HepG2 (cell line): ENCODE measurements at regions not wholly inside any gene's neighbourhood (a gene's known extent, or its start where the extent isn't known, plus 50 kb on each side); places are given as distances from the start of the nearest gene placed in this dataset.

Experiments used
- ISL2 ChIP-seq: sonication (generic); formaldehyde crosslinking; IDR thresholded peaks from 2 replicates; pipeline ENCODE4 v1.5.0; 2020; ENCODE audit warnings: missing genetic modification reagents
- ISX ChIP-seq: sonication (generic); formaldehyde crosslinking; conservative IDR thresholded peaks from 2 replicates; pipeline ENCODE4 v1.5.0; 2020; ENCODE audit warnings: missing genetic modification reagents
- KLF12 ChIP-seq: sonication (generic); formaldehyde crosslinking; IDR thresholded peaks from 2 replicates; pipeline ENCODE4 v1.4.0; 2020; ENCODE audit warnings: missing genetic modification reagents, borderline replicate concordance
- MAF1 ChIP-seq: sonication (generic); formaldehyde crosslinking; IDR thresholded peaks from 2 replicates; pipeline ENCODE4 v1.5.0; 2020; ENCODE audit warnings: missing genetic modification reagents, borderline replicate concordance
- MAZ ChIP-seq, 2 experiments: sonication (generic) in 1 of 2; formaldehyde crosslinking in 1 of 2; IDR thresholded peaks; 2 replicates each; pipeline versions ENCODE4 v1.5.0 to v1.6.1; 2012 to 2020; ENCODE audit warnings: low read depth in 2 of 2, mild to moderate bottlenecking in 2 of 2, borderline replicate concordance in 1 of 2, improper control_type of control experiment in 1 of 2, low read length in 1 of 2, missing genetic modification reagents in 1 of 2, moderate library complexity in 1 of 2
- ZSCAN9 ChIP-seq: IDR thresholded peaks from 2 replicates; pipeline ENCODE4 v1.6.1; 2016; ENCODE audit warnings: borderline replicate concordance
- TF ChIP-seq, protein P1 (sequence below): sonication (generic); formaldehyde crosslinking; IDR thresholded peaks from 2 replicates; pipeline ENCODE4 v1.4.0; 2020; ENCODE audit warnings: missing genetic modification reagents
- TF ChIP-seq, protein P2 (sequence below): fragments of 450-650 bp; IDR thresholded peaks from 2 replicates; pipeline ENCODE4 v1.6.1; 2017; ENCODE audit warnings: mild to moderate bottlenecking

DNA sequence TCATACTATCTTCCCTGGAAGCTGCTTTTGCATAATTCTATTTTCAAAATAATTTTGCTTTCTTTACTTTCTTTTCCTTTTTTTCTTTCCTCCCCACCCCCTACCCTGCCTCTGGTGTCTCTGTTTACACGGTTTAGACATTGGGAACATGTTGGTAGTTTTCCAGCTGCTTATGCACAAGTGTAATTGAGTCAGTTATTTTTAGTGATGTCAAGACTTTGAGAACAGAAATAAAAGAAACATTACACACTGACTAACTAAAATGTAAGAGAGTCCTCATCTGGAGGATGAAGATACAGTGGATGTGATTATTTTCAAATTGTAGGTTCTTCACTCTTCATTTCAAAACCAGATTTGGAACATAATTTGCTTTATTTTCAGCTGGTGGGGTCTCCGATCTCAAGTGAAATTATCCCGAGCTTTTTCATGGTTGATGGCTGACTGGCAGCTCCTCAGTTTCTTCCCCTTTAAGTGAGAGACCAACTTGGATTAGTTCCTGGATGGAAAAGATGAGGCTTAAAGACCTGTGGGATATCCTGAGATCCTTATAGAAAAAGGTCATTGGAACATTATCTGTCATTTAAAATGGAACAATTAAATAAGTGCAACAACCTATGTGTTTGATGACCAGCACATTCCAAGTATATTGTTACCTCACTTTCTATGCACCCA is 154.4 kb upstream of the ZNF462 start (continued):
- TF ChIP-seq, protein P1, sequence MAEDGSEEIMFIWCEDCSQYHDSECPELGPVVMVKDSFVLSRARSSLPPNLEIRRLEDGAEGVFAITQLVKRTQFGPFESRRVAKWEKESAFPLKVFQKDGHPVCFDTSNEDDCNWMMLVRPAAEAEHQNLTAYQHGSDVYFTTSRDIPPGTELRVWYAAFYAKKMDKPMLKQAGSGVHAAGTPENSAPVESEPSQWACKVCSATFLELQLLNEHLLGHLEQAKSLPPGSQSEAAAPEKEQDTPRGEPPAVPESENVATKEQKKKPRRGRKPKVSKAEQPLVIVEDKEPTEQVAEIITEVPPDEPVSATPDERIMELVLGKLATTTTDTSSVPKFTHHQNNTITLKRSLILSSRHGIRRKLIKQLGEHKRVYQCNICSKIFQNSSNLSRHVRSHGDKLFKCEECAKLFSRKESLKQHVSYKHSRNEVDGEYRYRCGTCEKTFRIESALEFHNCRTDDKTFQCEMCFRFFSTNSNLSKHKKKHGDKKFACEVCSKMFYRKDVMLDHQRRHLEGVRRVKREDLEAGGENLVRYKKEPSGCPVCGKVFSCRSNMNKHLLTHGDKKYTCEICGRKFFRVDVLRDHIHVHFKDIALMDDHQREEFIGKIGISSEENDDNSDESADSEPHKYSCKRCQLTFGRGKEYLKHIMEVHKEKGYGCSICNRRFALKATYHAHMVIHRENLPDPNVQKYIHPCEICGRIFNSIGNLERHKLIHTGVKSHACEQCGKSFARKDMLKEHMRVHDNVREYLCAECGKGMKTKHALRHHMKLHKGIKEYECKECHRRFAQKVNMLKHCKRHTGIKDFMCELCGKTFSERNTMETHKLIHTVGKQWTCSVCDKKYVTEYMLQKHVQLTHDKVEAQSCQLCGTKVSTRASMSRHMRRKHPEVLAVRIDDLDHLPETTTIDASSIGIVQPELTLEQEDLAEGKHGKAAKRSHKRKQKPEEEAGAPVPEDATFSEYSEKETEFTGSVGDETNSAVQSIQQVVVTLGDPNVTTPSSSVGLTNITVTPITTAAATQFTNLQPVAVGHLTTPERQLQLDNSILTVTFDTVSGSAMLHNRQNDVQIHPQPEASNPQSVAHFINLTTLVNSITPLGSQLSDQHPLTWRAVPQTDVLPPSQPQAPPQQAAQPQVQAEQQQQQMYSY (CRISPR knock-in tag) = no peak
- TF ChIP-seq ISL2 (no peak), MAF1 (CRISPR knock-in tag) (no peak), ISX (CRISPR knock-in tag) (no peak), KLF12 (CRISPR knock-in tag) (no peak), MAZ (IDR thresholded peaks at IDR 0.05; ENCODE audit: borderline replicate concordance, low read depth, low read length) (no peak), MAZ (CRISPR knock-in tag; IDR thresholded peaks at IDR 0.05; ENCODE audit: low read depth) (no peak), ZSCAN9 (no peak)
- TF ChIP-seq, protein P2, sequence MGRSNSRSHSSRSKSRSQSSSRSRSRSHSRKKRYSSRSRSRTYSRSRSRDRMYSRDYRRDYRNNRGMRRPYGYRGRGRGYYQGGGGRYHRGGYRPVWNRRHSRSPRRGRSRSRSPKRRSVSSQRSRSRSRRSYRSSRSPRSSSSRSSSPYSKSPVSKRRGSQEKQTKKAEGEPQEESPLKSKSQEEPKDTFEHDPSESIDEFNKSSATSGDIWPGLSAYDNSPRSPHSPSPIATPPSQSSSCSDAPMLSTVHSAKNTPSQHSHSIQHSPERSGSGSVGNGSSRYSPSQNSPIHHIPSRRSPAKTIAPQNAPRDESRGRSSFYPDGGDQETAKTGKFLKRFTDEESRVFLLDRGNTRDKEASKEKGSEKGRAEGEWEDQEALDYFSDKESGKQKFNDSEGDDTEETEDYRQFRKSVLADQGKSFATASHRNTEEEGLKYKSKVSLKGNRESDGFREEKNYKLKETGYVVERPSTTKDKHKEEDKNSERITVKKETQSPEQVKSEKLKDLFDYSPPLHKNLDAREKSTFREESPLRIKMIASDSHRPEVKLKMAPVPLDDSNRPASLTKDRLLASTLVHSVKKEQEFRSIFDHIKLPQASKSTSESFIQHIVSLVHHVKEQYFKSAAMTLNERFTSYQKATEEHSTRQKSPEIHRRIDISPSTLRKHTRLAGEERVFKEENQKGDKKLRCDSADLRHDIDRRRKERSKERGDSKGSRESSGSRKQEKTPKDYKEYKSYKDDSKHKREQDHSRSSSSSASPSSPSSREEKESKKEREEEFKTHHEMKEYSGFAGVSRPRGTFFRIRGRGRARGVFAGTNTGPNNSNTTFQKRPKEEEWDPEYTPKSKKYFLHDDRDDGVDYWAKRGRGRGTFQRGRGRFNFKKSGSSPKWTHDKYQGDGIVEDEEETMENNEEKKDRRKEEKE = no peak
